Neural cell (in vitro differentiated cells): ENCODE measurements at regions not wholly inside any gene's neighbourhood (a gene's known extent, or its start where the extent isn't known, plus 50 kb on each side); places are given as distances from the start of the nearest gene placed in this dataset.

ENCODE experiments used
- H2AFZ ChIP-seq: fragments of 200-600, 300-800 bp; sonication (generic), shearing (Covaris generic); 2 replicates; pipeline ENCODE4 v1.6.0; 2014; ENCODE audit warnings: low read depth, mild to moderate bottlenecking, antibody characterized with exemption, low read length, moderate library complexity
- H3F3A ChIP-seq: fragments of 200-600 bp; shearing (Covaris generic); 2 replicates; pipeline ENCODE4 v1.6.1; 2016; ENCODE audit warnings: mild to moderate bottlenecking, moderate library complexity, mixed read lengths, antibody characterized with exemption, low read length; ENCODE audit not compliant: insufficient read depth, poor library complexity, severe bottlenecking
- H3K27ac ChIP-seq: fragments of 200-600, 300-800 bp; sonication (generic), shearing (Covaris generic); 2 replicates; pipeline ENCODE4 v1.5.1; 2014; ENCODE audit warnings: mild to moderate bottlenecking, low read length, moderate library complexity
- H3K27me3 ChIP-seq: fragments of 300-800, 200-600 bp; sonication (generic), shearing (Covaris generic); 2 replicates; pipeline ENCODE4 v1.6.0; 2014; ENCODE audit warnings: mild to moderate bottlenecking, low read depth, low read length, moderate library complexity; ENCODE audit not compliant: insufficient read depth
- H3K36me3 ChIP-seq: fragments of 300-800, 200-600 bp; sonication (generic), shearing (Covaris generic); 2 replicates; pipeline ENCODE4 v1.5.1; 2014; ENCODE audit warnings: mild to moderate bottlenecking, antibody characterized with exemption, low read length, moderate library complexity; ENCODE audit not compliant: insufficient read depth
- H3K4me2 ChIP-seq: fragments of 300-800, 200-600 bp; sonication (generic), shearing (Covaris generic); 2 replicates; pipeline ENCODE4 v1.6.0; 2014; ENCODE audit warnings: mild to moderate bottlenecking, low read length
- H3K4me3 ChIP-seq: fragments of 300-800, 200-600 bp; sonication (generic), shearing (Covaris generic); 2 replicates; pipeline ENCODE4 v1.5.1; 2014; ENCODE audit warnings: mild to moderate bottlenecking, low read length, moderate library complexity
- H3K79me2 ChIP-seq: fragments of 200-600 bp; shearing (Covaris generic); replicated peaks from 2 replicates; pipeline ENCODE4 v1.6.0; 2014; ENCODE audit warnings: mild to moderate bottlenecking, low read length, moderate library complexity; ENCODE audit not compliant: insufficient read depth
- H3K9ac ChIP-seq: fragments of 300-800, 200-600 bp; sonication (generic), shearing (Covaris generic); 2 replicates; pipeline ENCODE4 v1.6.1; 2016; ENCODE audit warnings: mild to moderate bottlenecking, low read length, mixed read lengths
- H3K9me2 ChIP-seq: fragments of 200-600 bp; shearing (Covaris generic); 2 replicates; pipeline ENCODE4 v1.6.1; 2016; ENCODE audit warnings: mild to moderate bottlenecking, low read length, mixed read lengths; ENCODE audit not compliant: insufficient read depth
- H3K9me3 ChIP-seq: fragments of 200-600, 300-800 bp; sonication (generic), shearing (Covaris generic); 2 replicates; pipeline ENCODE4 v1.6.1; 2016; ENCODE audit warnings: mild to moderate bottlenecking, mixed run types, low read length, moderate library complexity, mixed read lengths
- H4K20me1 ChIP-seq: fragments of 200-600 bp; shearing (Covaris generic); 2 replicates; pipeline ENCODE4 v1.6.1; 2016; ENCODE audit warnings: mild to moderate bottlenecking, mixed run types; ENCODE audit not compliant: insufficient read depth
- EP300 ChIP-seq: fragments of 450-650 bp; conservative IDR thresholded peaks from 2 replicates; pipeline ENCODE4 v1.6.1; 2014; ENCODE audit warnings: antibody characterized with exemption, mild to moderate bottlenecking, moderate library complexity; ENCODE audit not compliant: poor library complexity, severe bottlenecking
- EZH2 ChIP-seq: fragments of 200-600, 300-800 bp; shearing (Covaris generic), sonication (generic); IDR thresholded peaks from 2 replicates; pipeline ENCODE4 v1.6.1; 2014; ENCODE audit warnings: antibody characterized with exemption, low read length, borderline replicate concordance, mild to moderate bottlenecking; ENCODE audit not compliant: insufficient read depth, poor library complexity, severe bottlenecking
- MXI1 ChIP-seq: fragments of 450-650 bp; conservative IDR thresholded peaks from 2 replicates; pipeline ENCODE4 v1.6.1; 2014; ENCODE audit warnings: antibody characterized with exemption, mild to moderate bottlenecking; ENCODE audit not compliant: poor library complexity, severe bottlenecking
- POLR2AphosphoS5 ChIP-seq: IDR thresholded peaks from 2 replicates; pipeline ENCODE4 v1.6.1; 2012
- RAD21 ChIP-seq: fragments of 450-650 bp; conservative IDR thresholded peaks from 2 replicates; pipeline ENCODE4 v1.6.1; 2014; ENCODE audit warnings: antibody characterized with exemption, mild to moderate bottlenecking, moderate library complexity
- SMC3 ChIP-seq: fragments of 450-650 bp; conservative IDR thresholded peaks from 2 replicates; pipeline ENCODE4 v1.6.1; 2014; ENCODE audit warnings: antibody characterized with exemption, mild to moderate bottlenecking, moderate library complexity; ENCODE audit not compliant: poor library complexity
- TAF1 ChIP-seq: IDR thresholded peaks from 2 replicates; pipeline ENCODE4 v1.6.1; 2012; ENCODE audit warnings: low read depth
- TF ChIP-seq, protein P1 (sequence below): IDR thresholded peaks from 2 replicates; pipeline ENCODE4 v1.6.1; 2012; ENCODE audit warnings: borderline replicate concordance
- TF ChIP-seq, protein P2 (sequence below): fragments of 450-650 bp; IDR thresholded peaks from 2 replicates; pipeline ENCODE4 v1.5.1; 2014; ENCODE audit warnings: antibody characterized with exemption, mild to moderate bottlenecking, moderate library complexity; ENCODE audit not compliant: poor library complexity, severe bottlenecking

DNA sequence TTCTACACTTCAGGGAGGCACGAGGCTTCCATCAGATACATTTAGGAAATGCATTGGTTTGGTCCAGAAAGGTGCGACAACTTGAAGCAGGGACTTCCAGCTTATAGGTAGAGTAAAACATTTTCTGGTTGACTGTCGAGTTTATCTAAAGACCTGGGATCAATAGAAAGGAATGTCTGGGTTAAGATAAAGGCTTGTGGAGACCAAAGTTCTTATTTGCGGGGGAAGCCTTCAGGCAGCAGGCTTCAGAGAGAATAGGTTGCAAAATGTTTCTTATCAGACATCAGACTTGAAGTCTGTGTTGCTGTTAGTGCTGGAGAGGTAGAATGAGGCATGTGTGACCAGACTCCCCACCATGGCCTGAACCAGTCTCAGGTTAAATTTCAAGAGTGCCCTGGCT is 190.3 kb downstream of the TRIML1 start:
- Histone ChIP-seq H3K9me2 (no peaks in the 10 kb centered on the region), H2AFZ (no peak overlapping the region), H3K79me2 (no peaks in the 10 kb centered on the region), H3K27me3 (no peaks in the 10 kb centered on the region), H3K4me3 (no peak overlapping the region), H3K4me2 (no peak overlapping the region), H3K9ac (no peak overlapping the region), H4K20me1 (no peaks in the 10 kb centered on the region), H3K9me3 (no peaks in the 10 kb centered on the region), H3F3A (no peaks in the 10 kb centered on the region), H3K27ac (no peak overlapping the region), H3K36me3 (no peaks in the 10 kb centered on the region)
- TF ChIP-seq RAD21 = no peak
- no peak for TF ChIP-seq SMC3
- no peak for TF ChIP-seq TAF1
- TF ChIP-seq MXI1 = no peak
- TF ChIP-seq EP300 = no peak
- TF ChIP-seq EZH2 = no peak
- TF ChIP-seq, protein P1, sequence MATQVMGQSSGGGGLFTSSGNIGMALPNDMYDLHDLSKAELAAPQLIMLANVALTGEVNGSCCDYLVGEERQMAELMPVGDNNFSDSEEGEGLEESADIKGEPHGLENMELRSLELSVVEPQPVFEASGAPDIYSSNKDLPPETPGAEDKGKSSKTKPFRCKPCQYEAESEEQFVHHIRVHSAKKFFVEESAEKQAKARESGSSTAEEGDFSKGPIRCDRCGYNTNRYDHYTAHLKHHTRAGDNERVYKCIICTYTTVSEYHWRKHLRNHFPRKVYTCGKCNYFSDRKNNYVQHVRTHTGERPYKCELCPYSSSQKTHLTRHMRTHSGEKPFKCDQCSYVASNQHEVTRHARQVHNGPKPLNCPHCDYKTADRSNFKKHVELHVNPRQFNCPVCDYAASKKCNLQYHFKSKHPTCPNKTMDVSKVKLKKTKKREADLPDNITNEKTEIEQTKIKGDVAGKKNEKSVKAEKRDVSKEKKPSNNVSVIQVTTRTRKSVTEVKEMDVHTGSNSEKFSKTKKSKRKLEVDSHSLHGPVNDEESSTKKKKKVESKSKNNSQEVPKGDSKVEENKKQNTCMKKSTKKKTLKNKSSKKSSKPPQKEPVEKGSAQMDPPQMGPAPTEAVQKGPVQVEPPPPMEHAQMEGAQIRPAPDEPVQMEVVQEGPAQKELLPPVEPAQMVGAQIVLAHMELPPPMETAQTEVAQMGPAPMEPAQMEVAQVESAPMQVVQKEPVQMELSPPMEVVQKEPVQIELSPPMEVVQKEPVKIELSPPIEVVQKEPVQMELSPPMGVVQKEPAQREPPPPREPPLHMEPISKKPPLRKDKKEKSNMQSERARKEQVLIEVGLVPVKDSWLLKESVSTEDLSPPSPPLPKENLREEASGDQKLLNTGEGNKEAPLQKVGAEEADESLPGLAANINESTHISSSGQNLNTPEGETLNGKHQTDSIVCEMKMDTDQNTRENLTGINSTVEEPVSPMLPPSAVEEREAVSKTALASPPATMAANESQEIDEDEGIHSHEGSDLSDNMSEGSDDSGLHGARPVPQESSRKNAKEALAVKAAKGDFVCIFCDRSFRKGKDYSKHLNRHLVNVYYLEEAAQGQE = no peak
- no peak for TF ChIP-seq POLR2AphosphoS5
- TF ChIP-seq, protein P2, sequence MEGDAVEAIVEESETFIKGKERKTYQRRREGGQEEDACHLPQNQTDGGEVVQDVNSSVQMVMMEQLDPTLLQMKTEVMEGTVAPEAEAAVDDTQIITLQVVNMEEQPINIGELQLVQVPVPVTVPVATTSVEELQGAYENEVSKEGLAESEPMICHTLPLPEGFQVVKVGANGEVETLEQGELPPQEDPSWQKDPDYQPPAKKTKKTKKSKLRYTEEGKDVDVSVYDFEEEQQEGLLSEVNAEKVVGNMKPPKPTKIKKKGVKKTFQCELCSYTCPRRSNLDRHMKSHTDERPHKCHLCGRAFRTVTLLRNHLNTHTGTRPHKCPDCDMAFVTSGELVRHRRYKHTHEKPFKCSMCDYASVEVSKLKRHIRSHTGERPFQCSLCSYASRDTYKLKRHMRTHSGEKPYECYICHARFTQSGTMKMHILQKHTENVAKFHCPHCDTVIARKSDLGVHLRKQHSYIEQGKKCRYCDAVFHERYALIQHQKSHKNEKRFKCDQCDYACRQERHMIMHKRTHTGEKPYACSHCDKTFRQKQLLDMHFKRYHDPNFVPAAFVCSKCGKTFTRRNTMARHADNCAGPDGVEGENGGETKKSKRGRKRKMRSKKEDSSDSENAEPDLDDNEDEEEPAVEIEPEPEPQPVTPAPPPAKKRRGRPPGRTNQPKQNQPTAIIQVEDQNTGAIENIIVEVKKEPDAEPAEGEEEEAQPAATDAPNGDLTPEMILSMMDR = no peak

DNA sequence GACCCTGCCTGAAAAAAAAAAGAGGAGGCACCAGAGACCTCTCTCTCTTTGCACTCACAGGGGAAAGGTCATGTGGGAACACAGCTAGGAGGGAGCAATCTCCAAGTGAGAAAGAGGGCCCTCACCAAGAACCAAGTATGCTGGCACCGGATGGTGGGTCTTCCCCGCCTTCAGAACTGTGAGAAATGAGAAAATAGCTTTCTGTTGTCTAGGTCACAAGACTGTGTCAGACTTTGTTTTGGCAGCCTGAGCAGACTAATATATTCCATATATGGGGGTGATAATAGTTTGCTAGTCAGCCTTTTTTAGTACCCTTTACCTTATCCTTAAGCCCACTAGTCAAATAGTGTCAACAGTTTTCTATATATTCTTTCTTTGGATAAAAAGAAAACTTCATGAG is 193.0 kb downstream of the TRIML1 start:
- TF ChIP-seq TAF1 (no peak), RAD21 (no peak), EP300 (no peak), POLR2AphosphoS5 (no peak)
- TF ChIP-seq, protein P2 = no peak
- Histone ChIP-seq H2AFZ (no peak overlapping the region), H3K36me3 (no peaks in the 10 kb centered on the region)

More for the DNA sequence above, 193.0 kb downstream of the TRIML1 start:
- no peaks in the 10 kb centered on the region for H3F3A ChIP-seq
- no peak overlapping the region for H3K4me2 ChIP-seq
- no peak overlapping the region for H3K9ac ChIP-seq
- no peaks in the 10 kb centered on the region for H4K20me1 ChIP-seq
- H3K27me3 ChIP-seq = no peaks in the 10 kb centered on the region
- H3K27ac ChIP-seq = no peak overlapping the region
- H3K4me3 ChIP-seq = no peak overlapping the region
- H3K9me3 ChIP-seq = no peaks in the 10 kb centered on the region
- H3K9me2 ChIP-seq = no peaks in the 10 kb centered on the region
- H3K79me2 ChIP-seq = no peaks in the 10 kb centered on the region
